ENCODE measurements at regions not wholly inside any gene's neighbourhood (a gene's known extent, or its start where the extent isn't known, plus 50 kb on each side); places are given as distances from the start of the nearest gene placed in this dataset.
"Not testable (repeated sequence)": the region's sequence is repeated elsewhere in the genome, so short reads cannot be mapped to it uniquely, and the experiment has no call there.

GRCh38 chr6:81380718-81381338 is 371.7 kb downstream of the TENT5A start:
- no peak for DNase-seq (ENCODE audit: low read depth)
- H3K4me3 ChIP-seq (ENCODE audit: low read depth, low read length) = no peak overlapping the region
- TF ChIP-seq, protein P1, sequence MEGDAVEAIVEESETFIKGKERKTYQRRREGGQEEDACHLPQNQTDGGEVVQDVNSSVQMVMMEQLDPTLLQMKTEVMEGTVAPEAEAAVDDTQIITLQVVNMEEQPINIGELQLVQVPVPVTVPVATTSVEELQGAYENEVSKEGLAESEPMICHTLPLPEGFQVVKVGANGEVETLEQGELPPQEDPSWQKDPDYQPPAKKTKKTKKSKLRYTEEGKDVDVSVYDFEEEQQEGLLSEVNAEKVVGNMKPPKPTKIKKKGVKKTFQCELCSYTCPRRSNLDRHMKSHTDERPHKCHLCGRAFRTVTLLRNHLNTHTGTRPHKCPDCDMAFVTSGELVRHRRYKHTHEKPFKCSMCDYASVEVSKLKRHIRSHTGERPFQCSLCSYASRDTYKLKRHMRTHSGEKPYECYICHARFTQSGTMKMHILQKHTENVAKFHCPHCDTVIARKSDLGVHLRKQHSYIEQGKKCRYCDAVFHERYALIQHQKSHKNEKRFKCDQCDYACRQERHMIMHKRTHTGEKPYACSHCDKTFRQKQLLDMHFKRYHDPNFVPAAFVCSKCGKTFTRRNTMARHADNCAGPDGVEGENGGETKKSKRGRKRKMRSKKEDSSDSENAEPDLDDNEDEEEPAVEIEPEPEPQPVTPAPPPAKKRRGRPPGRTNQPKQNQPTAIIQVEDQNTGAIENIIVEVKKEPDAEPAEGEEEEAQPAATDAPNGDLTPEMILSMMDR (IDR thresholded peaks at IDR 0.05; ENCODE audit: insufficient read depth, low read depth, low read length, missing control alignments) = no peak

GRCh38 chr6:81376745-81377144 is 375.7 kb downstream of the TENT5A start:
- H3K4me3 ChIP-seq (ENCODE audit: low read depth, low read length) = no peak overlapping the region
- DNase-seq (ENCODE audit: low read depth) = peak; percentile 8
- TF ChIP-seq, protein P1 (IDR thresholded peaks at IDR 0.05; ENCODE audit: insufficient read depth, low read depth, low read length, missing control alignments) = no peak

GRCh38 chr6:81373414-81373813 is 379.1 kb downstream of the TENT5A start:
- no peak overlapping the region for H3K4me3 ChIP-seq (ENCODE audit: low read depth, low read length)
- no peak for DNase-seq (ENCODE audit: low read depth)
- TF ChIP-seq, protein P1 (IDR thresholded peaks at IDR 0.05; ENCODE audit: insufficient read depth, low read depth, low read length, missing control alignments) = no peak

- TF ChIP-seq, protein P1 (IDR thresholded peaks at IDR 0.05; ENCODE audit: insufficient read depth, low read depth, low read length, missing control alignments) = no peak
- H3K4me3 ChIP-seq (ENCODE audit: low read depth, low read length) = no peak overlapping the region
- no peak for DNase-seq (ENCODE audit: low read depth)
Observed at GRCh38 chr6:81371930-81372329, 380.6 kb downstream of the TENT5A start.

GRCh38 chr6:81366972-81367371 is 385.5 kb downstream of the TENT5A start:
- no peak overlapping the region for H3K4me3 ChIP-seq (ENCODE audit: low read depth, low read length)
- DNase-seq (ENCODE audit: low read depth) = no peak
- TF ChIP-seq, protein P1 (IDR thresholded peaks at IDR 0.05; ENCODE audit: insufficient read depth, low read depth, low read length, missing control alignments) = no peak

- TF ChIP-seq, protein P1 (IDR thresholded peaks at IDR 0.05; ENCODE audit: insufficient read depth, low read depth, low read length, missing control alignments) = no peak
- DNase-seq (ENCODE audit: low read depth) = no peak
Observed at GRCh38 chr6:81362246-81362645, 390.2 kb downstream of the TENT5A start.

DNA sequence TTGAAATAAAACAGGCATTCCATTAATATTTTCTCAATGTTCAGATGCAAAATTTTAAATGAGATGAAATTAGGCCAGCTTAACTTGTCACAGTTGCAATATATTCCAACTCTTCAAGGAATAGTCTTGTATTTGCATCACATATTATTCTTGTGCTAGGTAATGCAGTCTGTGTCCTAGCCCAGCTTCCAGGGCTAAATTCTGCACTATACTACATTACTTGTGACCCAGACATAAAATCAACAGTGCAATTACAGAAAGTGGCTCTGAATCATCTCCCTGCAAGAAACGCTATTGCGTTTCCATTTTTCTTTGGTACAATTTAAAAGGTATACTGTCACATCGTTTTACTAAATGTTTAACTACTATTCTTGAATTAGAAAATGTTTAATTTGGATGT is 399.2 kb downstream of the TENT5A start:
- TF ChIP-seq, protein P1 (IDR thresholded peaks at IDR 0.05; ENCODE audit: insufficient read depth, low read depth, low read length, missing control alignments) = no peak
- no peak for DNase-seq (ENCODE audit: low read depth)
- no peak overlapping the region for H3K4me3 ChIP-seq (ENCODE audit: low read depth, low read length)

More at GRCh38 chr6:81362246-81362645, 390.2 kb downstream of the TENT5A start:
- no peak overlapping the region for H3K4me3 ChIP-seq (ENCODE audit: low read depth, low read length)

- H3K4me3 ChIP-seq (ENCODE audit: low read depth, low read length); DNase-seq (ENCODE audit: low read depth): not testable (repeated sequence)
Observed at GRCh38 chr6:81344026-81344425, 408.5 kb downstream of the TENT5A start.
